Astrocyte (in vitro differentiated cells and primary cell): ENCODE measurements at regions not wholly inside any gene's neighbourhood (a gene's known extent, or its start where the extent isn't known, plus 50 kb on each side); places are given as distances from the start of the nearest gene placed in this dataset.

Experiments
- DNase-seq: peaks from one replicate; pipeline ENCODE4 v3.0.0-alpha.2; 2010; ENCODE audit warnings: low read depth
- FAIRE-seq: peaks from 2 replicates; lab custom pipeline; 2011; peaks lifted over from hg19 to GRCh38; lab: Jason Lieb, UNC
- H2AFZ ChIP-seq: 2 replicates; pipeline ENCODE4 v1.6.0; 2012; ENCODE audit warnings: low read depth, low read length, inconsistent platforms
- H3K27ac ChIP-seq: 2 replicates; pipeline ENCODE4 v1.5.1; 2011; ENCODE audit warnings: low read depth, low read length, inconsistent platforms
- H3K27me3 ChIP-seq: 2 replicates; pipeline ENCODE4 v1.6.0; 2011; ENCODE audit warnings: low read length, inconsistent platforms; ENCODE audit not compliant: insufficient read depth
- H3K36me3 ChIP-seq: 2 replicates; pipeline ENCODE4 v1.5.1; 2011; ENCODE audit warnings: low read length, inconsistent platforms; ENCODE audit not compliant: insufficient read depth
- H3K4me1 ChIP-seq: 2 replicates; pipeline ENCODE4 v1.5.1; 2011; ENCODE audit warnings: low read length, inconsistent platforms; ENCODE audit not compliant: insufficient read depth
- H3K4me2 ChIP-seq: 2 replicates; pipeline ENCODE4 v1.6.0; 2012; ENCODE audit warnings: low read length, inconsistent platforms
- H3K4me3 ChIP-seq: 2 replicates; pipeline ENCODE4 v1.5.1; 2011; ENCODE audit warnings: low read depth, mild to moderate bottlenecking, low read length, inconsistent platforms; ENCODE audit not compliant: insufficient read depth
- H3K79me2 ChIP-seq: 2 replicates; pipeline ENCODE4 v1.6.0; 2012; ENCODE audit warnings: mild to moderate bottlenecking, low read length, inconsistent platforms; ENCODE audit not compliant: insufficient read depth
- H3K9ac ChIP-seq: 2 replicates; pipeline ENCODE4 v1.6.0; 2012; ENCODE audit warnings: mild to moderate bottlenecking, low read length, inconsistent platforms
- H3K9me3 ChIP-seq: 2 replicates; pipeline ENCODE4 v1.5.1; 2012; ENCODE audit warnings: low read depth, mild to moderate bottlenecking, low read length, inconsistent platforms; ENCODE audit not compliant: insufficient read depth
- H4K20me1 ChIP-seq: 2 replicates; pipeline ENCODE4 v1.6.0; 2012; ENCODE audit warnings: low read length, inconsistent platforms; ENCODE audit not compliant: insufficient read depth
- H3K27ac Mint-ChIP-seq: one replicate; pipeline ENCODE4 v1.8.0; 2021; ENCODE audit warnings: mild to moderate bottlenecking, mixed read lengths; ENCODE audit not compliant: unreplicated experiment
- H3K27me3 Mint-ChIP-seq: one replicate; pipeline ENCODE4 v1.8.0; 2021; ENCODE audit warnings: low read depth, mixed read lengths; ENCODE audit not compliant: unreplicated experiment
- H3K36me3 Mint-ChIP-seq: one replicate; pipeline ENCODE4 v1.8.0; 2021; ENCODE audit warnings: low read depth, mixed read lengths; ENCODE audit not compliant: unreplicated experiment
- H3K4me1 Mint-ChIP-seq: one replicate; pipeline ENCODE4 v1.8.0; 2021; ENCODE audit warnings: low read depth, mixed read lengths; ENCODE audit not compliant: unreplicated experiment
- H3K4me3 Mint-ChIP-seq: one replicate; pipeline ENCODE4 v1.8.0; 2021; ENCODE audit warnings: mild to moderate bottlenecking, moderate library complexity, mixed read lengths; ENCODE audit not compliant: unreplicated experiment
- H3K9me3 Mint-ChIP-seq: one replicate; pipeline ENCODE4 v1.8.0; 2021; ENCODE audit warnings: mild to moderate bottlenecking, mixed read lengths; ENCODE audit not compliant: unreplicated experiment
- EZH2 ChIP-seq: IDR thresholded peaks from 2 replicates; pipeline ENCODE4 v1.6.1; 2012; ENCODE audit warnings: mild to moderate bottlenecking, low read length, inconsistent platforms; ENCODE audit not compliant: insufficient read depth
- TF ChIP-seq, protein P1 (sequence below): IDR thresholded peaks from 2 replicates; pipeline ENCODE4 v1.5.1; 2011; ENCODE audit warnings: low read depth, mild to moderate bottlenecking, inconsistent platforms, low read length, moderate library complexity; ENCODE audit not compliant: insufficient read depth

DNA sequence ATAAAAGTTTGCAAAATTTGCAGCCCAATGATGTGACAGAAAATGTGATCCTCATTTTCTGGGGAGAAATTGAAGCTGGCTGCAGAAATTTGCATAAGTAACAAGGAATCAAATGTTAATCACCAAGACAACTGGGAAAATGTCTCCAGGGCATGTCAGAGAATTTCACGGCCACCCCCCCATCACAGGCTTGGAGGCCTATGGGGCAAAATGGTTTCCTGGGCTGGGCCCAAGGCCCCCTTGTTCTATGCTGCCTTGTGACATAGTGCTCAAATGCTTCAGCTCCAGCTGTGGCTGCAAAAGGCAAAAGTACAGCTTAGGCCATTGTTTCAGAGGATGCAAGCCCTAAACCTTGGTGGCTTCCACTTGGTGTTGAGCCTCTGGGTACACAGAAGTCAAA is 1202.6 kb downstream of the EPHA7 start:
- H3K36me3 ChIP-seq: no peaks in the 10 kb centered on the region
- no peak for FAIRE-seq
- H3K4me3 ChIP-seq: no peak overlapping the region
- no peak overlapping the region for H3K27ac ChIP-seq
- no peak overlapping the region for H3K9ac ChIP-seq
- H2AFZ ChIP-seq: no peak overlapping the region
- no peak for DNase-seq
- Mint-ChIP-seq H3K27ac (no peak overlapping the region), H3K4me1 (no peaks in the 10 kb centered on the region), H3K4me3 (no peak overlapping the region), H3K9me3 (peaks cover 11% of the 10 kb centered on the region), H3K27me3 (no peaks in the 10 kb centered on the region), H3K36me3 (no peaks in the 10 kb centered on the region)
- no peaks in the 10 kb centered on the region for H4K20me1 ChIP-seq
- H3K4me2 ChIP-seq: no peak overlapping the region
- no peaks in the 10 kb centered on the region for H3K79me2 ChIP-seq
- H3K9me3 ChIP-seq: no peaks in the 10 kb centered on the region
- H3K27me3 ChIP-seq: no peaks in the 10 kb centered on the region
- TF ChIP-seq, protein P1, sequence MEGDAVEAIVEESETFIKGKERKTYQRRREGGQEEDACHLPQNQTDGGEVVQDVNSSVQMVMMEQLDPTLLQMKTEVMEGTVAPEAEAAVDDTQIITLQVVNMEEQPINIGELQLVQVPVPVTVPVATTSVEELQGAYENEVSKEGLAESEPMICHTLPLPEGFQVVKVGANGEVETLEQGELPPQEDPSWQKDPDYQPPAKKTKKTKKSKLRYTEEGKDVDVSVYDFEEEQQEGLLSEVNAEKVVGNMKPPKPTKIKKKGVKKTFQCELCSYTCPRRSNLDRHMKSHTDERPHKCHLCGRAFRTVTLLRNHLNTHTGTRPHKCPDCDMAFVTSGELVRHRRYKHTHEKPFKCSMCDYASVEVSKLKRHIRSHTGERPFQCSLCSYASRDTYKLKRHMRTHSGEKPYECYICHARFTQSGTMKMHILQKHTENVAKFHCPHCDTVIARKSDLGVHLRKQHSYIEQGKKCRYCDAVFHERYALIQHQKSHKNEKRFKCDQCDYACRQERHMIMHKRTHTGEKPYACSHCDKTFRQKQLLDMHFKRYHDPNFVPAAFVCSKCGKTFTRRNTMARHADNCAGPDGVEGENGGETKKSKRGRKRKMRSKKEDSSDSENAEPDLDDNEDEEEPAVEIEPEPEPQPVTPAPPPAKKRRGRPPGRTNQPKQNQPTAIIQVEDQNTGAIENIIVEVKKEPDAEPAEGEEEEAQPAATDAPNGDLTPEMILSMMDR: no peak
- no peaks in the 10 kb centered on the region for H3K4me1 ChIP-seq

DNA sequence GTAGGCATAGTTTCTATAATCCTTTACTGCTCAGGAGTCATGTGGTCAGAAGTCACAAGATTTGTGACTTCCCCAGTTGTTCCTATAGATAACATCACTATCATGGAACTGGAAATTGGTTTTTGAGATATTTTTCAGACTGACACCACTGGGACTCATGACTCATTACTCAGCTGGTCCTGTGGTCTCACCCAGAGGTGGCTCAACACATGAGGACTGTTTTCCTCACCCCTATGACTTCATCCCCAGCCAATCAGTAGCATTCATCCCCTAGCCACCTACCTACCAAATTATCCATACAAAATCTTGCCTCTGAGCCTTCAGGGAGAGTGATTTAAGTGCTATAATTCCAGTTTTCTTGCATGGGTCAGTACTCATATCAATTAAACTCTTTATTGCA is 1217.7 kb downstream of the EPHA7 start:
- H3K79me2 ChIP-seq: no peaks in the 10 kb centered on the region
- no peak for TF ChIP-seq EZH2
- TF ChIP-seq, protein P1: no peak
- H3K27ac ChIP-seq: no peak overlapping the region
- peaks cover 5% of the 10 kb centered on the region for H3K4me1 Mint-ChIP-seq
- DNase-seq: peak; percentile 4
- H3K9ac ChIP-seq: no peak overlapping the region
- no peak for FAIRE-seq
- no peak overlapping the region for H3K4me3 ChIP-seq
- H3K27ac Mint-ChIP-seq: no peak overlapping the region
- H3K27me3 ChIP-seq: no peaks in the 10 kb centered on the region
- no peaks in the 10 kb centered on the region for H3K4me1 ChIP-seq
- H2AFZ ChIP-seq: no peak overlapping the region
- H3K36me3 ChIP-seq: no peaks in the 10 kb centered on the region
- peaks cover 2% of the 10 kb centered on the region for H3K9me3 Mint-ChIP-seq
- no peak overlapping the region for H3K4me3 Mint-ChIP-seq
- H3K36me3 Mint-ChIP-seq: no peaks in the 10 kb centered on the region
- no peaks in the 10 kb centered on the region for H3K27me3 Mint-ChIP-seq
- no peaks in the 10 kb centered on the region for H3K9me3 ChIP-seq
- no peak overlapping the region for H3K4me2 ChIP-seq
- no peaks in the 10 kb centered on the region for H4K20me1 ChIP-seq

DNA sequence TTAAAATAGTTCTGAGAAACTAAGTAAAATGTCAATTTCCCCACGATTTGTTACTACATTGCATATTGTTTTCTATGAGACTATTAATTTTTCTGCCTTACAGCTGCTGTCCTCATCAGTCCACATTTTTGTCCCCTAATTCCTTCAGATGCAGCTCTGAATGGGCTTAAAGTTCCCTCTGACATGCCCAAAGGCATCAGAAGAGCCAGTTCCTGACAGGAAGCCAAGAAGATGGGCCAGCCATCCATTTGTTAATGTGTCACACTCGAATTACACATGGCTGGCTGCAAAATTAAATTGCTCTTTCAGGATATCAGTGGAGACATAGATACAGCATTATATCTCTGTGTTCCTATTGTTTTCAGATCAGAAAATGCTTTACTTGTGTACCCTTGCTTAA is 1223.0 kb downstream of the EPHA7 start:
- no peaks in the 10 kb centered on the region for H3K36me3 ChIP-seq
- no peak for FAIRE-seq
- H3K27ac ChIP-seq: no peak overlapping the region
- DNase-seq: no peak
- H3K4me1 Mint-ChIP-seq: no peaks in the 10 kb centered on the region
- no peak overlapping the region for H3K4me2 ChIP-seq
- no peaks in the 10 kb centered on the region for H3K9me3 ChIP-seq
- H2AFZ ChIP-seq: no peak overlapping the region
- H3K4me1 ChIP-seq: no peaks in the 10 kb centered on the region
- no peaks in the 10 kb centered on the region for H4K20me1 ChIP-seq
- H3K9me3 Mint-ChIP-seq: no peaks in the 10 kb centered on the region
- H3K9ac ChIP-seq: no peak overlapping the region
- no peaks in the 10 kb centered on the region for H3K79me2 ChIP-seq
- H3K36me3 Mint-ChIP-seq: no peaks in the 10 kb centered on the region
- H3K27me3 ChIP-seq: no peaks in the 10 kb centered on the region
- H3K27ac Mint-ChIP-seq: no peak overlapping the region
- TF ChIP-seq, protein P1: no peak
- no peak for TF ChIP-seq EZH2
- no peak overlapping the region for H3K4me3 Mint-ChIP-seq
- no peaks in the 10 kb centered on the region for H3K27me3 Mint-ChIP-seq
- no peak overlapping the region for H3K4me3 ChIP-seq
